H9 (cell line): ENCODE measurements at regions not wholly inside any gene's neighbourhood (a gene's known extent, or its start where the extent isn't known, plus 50 kb on each side); places are given as distances from the start of the nearest gene placed in this dataset.
A peak's percentile ranks its signal among the peaks of the same experiment; 100 is the strongest.

Experiments used
- DNase-seq: peaks from one replicate; pipeline ENCODE4 v3.0.0-alpha.2; 2017
- H2AFZ ChIP-seq: one replicate; pipeline ENCODE4 v1.6.1; 2013; ENCODE audit warnings: mild to moderate bottlenecking, low read length, control low read depth, moderate library complexity
- H2AK5ac ChIP-seq: 2 replicates; pipeline ENCODE4 v1.6.1; 2013; ENCODE audit warnings: low read length, control low read depth, mixed read lengths; ENCODE audit not compliant: insufficient read length
- H2BK120ac ChIP-seq: one replicate; pipeline ENCODE4 v1.6.1; 2013; ENCODE audit warnings: low read depth, mild to moderate bottlenecking, low read length, control low read depth, inconsistent platforms; ENCODE audit not compliant: poor library complexity, severe bottlenecking
- H2BK12ac ChIP-seq: 2 replicates; pipeline ENCODE4 v1.6.1; 2013; ENCODE audit warnings: low read length, control low read depth, mixed read lengths, low read depth; ENCODE audit not compliant: insufficient read length
- H2BK15ac ChIP-seq: 2 replicates; pipeline ENCODE4 v1.6.1; 2013; ENCODE audit warnings: low read depth, low read length, control low read depth
- H2BK20ac ChIP-seq: one replicate; pipeline ENCODE4 v1.6.1; 2013; ENCODE audit warnings: low read depth, mild to moderate bottlenecking, low read length, control low read depth, inconsistent platforms; ENCODE audit not compliant: poor library complexity, severe bottlenecking
- H2BK5ac ChIP-seq: 2 replicates; pipeline ENCODE4 v1.6.1; 2013; ENCODE audit warnings: low read length, control low read depth, mixed read lengths; ENCODE audit not compliant: insufficient read length
- H3K14ac ChIP-seq: 2 replicates; pipeline ENCODE4 v1.6.1; 2013; ENCODE audit warnings: low read length, control low read depth; ENCODE audit not compliant: insufficient read depth
- H3K18ac ChIP-seq: 2 replicates; pipeline ENCODE4 v1.6.1; 2013; ENCODE audit warnings: low read depth, mild to moderate bottlenecking, mixed read lengths, low read length, control low read depth; ENCODE audit not compliant: insufficient read length
- H3K23ac ChIP-seq: 2 replicates; pipeline ENCODE4 v1.6.1; 2013; ENCODE audit warnings: low read length, control low read depth, mixed read lengths, low read depth; ENCODE audit not compliant: insufficient read length
- H3K23me2 ChIP-seq: 2 replicates; pipeline ENCODE4 v1.6.1; 2013; ENCODE audit warnings: low read depth, mild to moderate bottlenecking, mixed read lengths, low read length, control low read depth; ENCODE audit not compliant: insufficient read length, poor library complexity, severe bottlenecking
- H3K27ac ChIP-seq: 2 replicates; pipeline ENCODE4 v1.5.1; 2013; ENCODE audit warnings: low read length, control low read depth, mixed read lengths, low read depth; ENCODE audit not compliant: insufficient read length
- H3K27me3 ChIP-seq: 2 replicates; pipeline ENCODE4 v1.6.1; 2013; ENCODE audit warnings: low read length, control low read depth, inconsistent platforms; ENCODE audit not compliant: insufficient read depth
- H3K4ac ChIP-seq: 2 replicates; pipeline ENCODE4 v1.6.1; 2013; ENCODE audit warnings: low read depth, mild to moderate bottlenecking, control low read depth, inconsistent platforms, low read length, moderate library complexity
- H3K4me1 ChIP-seq: 2 replicates; pipeline ENCODE4 v1.6.1; 2013; ENCODE audit warnings: low read length, control low read depth, inconsistent platforms; ENCODE audit not compliant: insufficient read depth
- H3K4me2 ChIP-seq: 2 replicates; pipeline ENCODE4 v1.6.1; 2013; ENCODE audit warnings: low read length, control low read depth, mixed read lengths; ENCODE audit not compliant: insufficient read length, insufficient read depth
- H3K56ac ChIP-seq: 2 replicates; pipeline ENCODE4 v1.6.1; 2013; ENCODE audit warnings: low read depth, mild to moderate bottlenecking, mixed read lengths, low read length, control low read depth; ENCODE audit not compliant: insufficient read length
- H3K79me1 ChIP-seq: 2 replicates; pipeline ENCODE4 v1.6.1; 2013; ENCODE audit warnings: low read depth, mild to moderate bottlenecking, moderate library complexity, low read length, control low read depth, inconsistent platforms; ENCODE audit not compliant: insufficient read depth, poor library complexity, severe bottlenecking
- H3K79me2 ChIP-seq: 2 replicates; pipeline ENCODE4 v1.6.1; 2013; ENCODE audit warnings: low read length, control low read depth, inconsistent platforms; ENCODE audit not compliant: insufficient read depth
- H3K9ac ChIP-seq: 2 replicates; pipeline ENCODE4 v1.6.1; 2013; ENCODE audit warnings: low read length, control low read depth, mixed read lengths; ENCODE audit not compliant: insufficient read length; ENCODE audit errors: extremely low read depth
- H3K9me3 ChIP-seq: one replicate; pipeline ENCODE4 v1.6.1; 2013; ENCODE audit warnings: low read depth, low read length, inconsistent platforms; ENCODE audit not compliant: control insufficient read depth
- H3T11ph ChIP-seq: one replicate; pipeline ENCODE4 v1.6.1; 2013; ENCODE audit warnings: mild to moderate bottlenecking, low read length, control low read depth, inconsistent platforms
- H4K20me1 ChIP-seq: one replicate; pipeline ENCODE4 v1.6.1; 2013; ENCODE audit not compliant: control insufficient read depth, insufficient read length, insufficient read depth
- H4K5ac ChIP-seq: 2 replicates; pipeline ENCODE4 v1.6.1; 2013; ENCODE audit warnings: low read depth, mild to moderate bottlenecking, mixed read lengths, low read length, control low read depth; ENCODE audit not compliant: insufficient read length
- H4K8ac ChIP-seq: replicated peaks from 2 replicates; pipeline ENCODE4 v1.6.1; 2013; ENCODE audit warnings: low read length, control low read depth, mixed read lengths, low read depth; ENCODE audit not compliant: insufficient read length
- H4K91ac ChIP-seq: 2 replicates; pipeline ENCODE4 v1.6.1; 2013; ENCODE audit warnings: low read depth, mild to moderate bottlenecking, moderate library complexity, mixed read lengths, low read length, control low read depth; ENCODE audit not compliant: insufficient read length
- H3K27ac Mint-ChIP-seq, 3 experiments: 2 replicates in 2 of 3; 3 replicates in 1 of 3; pipeline ENCODE4 v1.8.0; 2020 to 2021; ENCODE audit warnings: mixed read lengths in 3 of 3, mild to moderate bottlenecking in 1 of 3, moderate library complexity in 1 of 3
- H3K27me3 Mint-ChIP-seq: 2 replicates; pipeline ENCODE4 v1.8.0; 2021; ENCODE audit warnings: low read depth, mild to moderate bottlenecking, moderate library complexity, mixed read lengths
- H3K36me3 Mint-ChIP-seq, 3 experiments: 2 replicates in 2 of 3; 3 replicates in 1 of 3; pipeline ENCODE4 v1.8.0; 2020 to 2021; ENCODE audit warnings: low read depth in 3 of 3, mixed read lengths in 3 of 3; ENCODE audit not compliant: insufficient read depth in 1 of 3
- H3K4me1 Mint-ChIP-seq, 2 experiments: 2 replicates each; pipeline ENCODE4 v1.8.0; 2020; ENCODE audit warnings: mixed read lengths in 2 of 2
- H3K4me3 Mint-ChIP-seq, 2 experiments: 2 replicates in 1 of 2; 3 replicates in 1 of 2; pipeline ENCODE4 v1.8.0; 2020 to 2021; ENCODE audit warnings: mild to moderate bottlenecking in 2 of 2, mixed read lengths in 2 of 2, moderate library complexity in 1 of 2
- H3K9me3 Mint-ChIP-seq, 2 experiments: 2 replicates in 1 of 2; 3 replicates in 1 of 2; pipeline ENCODE4 v1.8.0; 2020; ENCODE audit warnings: mild to moderate bottlenecking in 2 of 2, mixed read lengths in 2 of 2, moderate library complexity in 1 of 2
- WGBS: extraction: QIAGEN DNeasy Blood & Tissue Kit; methylation state at CpG from one replicate; pipeline ENCODE4 v1.1.7; 2013; ENCODE audit warnings: missing lambda C conversion rate, low lambda C conversion rate, mixed read lengths; ENCODE audit not compliant: insufficient read length; ENCODE audit errors: extremely low coverage; 5-methylcytosine and 5-hydroxymethylcytosine counted together
- TF ChIP-seq, protein P1 (sequence below): fragments of 200-600 bp; sonication (generic); conservative IDR thresholded peaks from 3 replicates; pipeline ENCODE4 v1.8.0; 2021; ENCODE audit warnings: antibody characterized with exemption, mild to moderate bottlenecking

DNA sequence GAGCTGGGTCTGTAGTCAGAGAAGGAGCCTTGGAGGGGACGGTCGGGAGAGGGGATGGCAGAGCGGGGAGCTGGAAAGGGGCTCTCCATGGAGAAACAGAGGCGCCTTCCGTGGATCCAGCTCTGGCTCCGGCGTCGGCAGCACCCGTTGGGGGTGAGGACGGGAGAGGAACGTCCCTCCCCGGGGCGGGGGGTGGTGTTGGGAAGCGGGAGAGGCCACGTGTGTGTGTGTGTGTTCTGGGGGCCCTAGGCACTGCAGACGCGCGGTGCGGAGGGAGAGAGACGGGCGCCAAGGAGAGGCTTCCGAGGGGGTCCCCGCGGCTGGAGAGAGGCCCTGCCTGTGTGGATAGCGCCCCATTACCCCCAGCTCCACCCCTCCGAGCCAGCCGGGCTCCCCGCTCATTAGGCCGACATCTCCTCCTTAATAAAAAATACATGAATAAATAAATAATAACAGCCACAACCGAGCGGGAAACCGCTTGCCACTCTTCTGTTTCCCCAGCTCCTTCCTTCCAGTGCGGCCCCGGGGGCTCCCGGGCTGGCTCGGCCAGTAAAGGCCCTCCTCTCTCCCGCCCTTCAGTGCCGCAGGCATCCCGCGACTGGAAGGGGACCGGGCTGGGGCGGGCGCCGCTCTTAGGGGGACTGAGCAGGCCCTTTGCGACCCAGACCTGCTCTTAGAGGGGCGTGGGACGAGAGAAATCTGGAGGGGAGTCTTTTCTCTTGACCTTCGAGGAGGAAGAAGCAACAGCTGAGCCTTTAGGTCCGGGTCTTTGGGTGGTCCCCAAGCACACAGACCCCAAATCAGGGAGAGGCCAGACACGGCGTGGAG, 71.3 kb upstream of the ARAP3 start:
- Mint-ChIP-seq H3K27me3 (peaks cover 40% of the 10 kb centered on the region), H3K36me3 (no peaks in the 10 kb centered on the region)
- no peaks in the 10 kb centered on the region for H3K23me2 ChIP-seq

More for the DNA sequence above, 71.3 kb upstream of the ARAP3 start:
- no peak overlapping the region for H3K18ac ChIP-seq
- H3K4ac ChIP-seq: no peak overlapping the region
- no peaks in the 10 kb centered on the region for H3K9me3 ChIP-seq
- no peak overlapping the region for H4K5ac ChIP-seq
- H3T11ph ChIP-seq: no peak overlapping the region
- no peak overlapping the region for H3K4me3 Mint-ChIP-seq
- no peaks in the 10 kb centered on the region for H3K79me1 ChIP-seq
- no peaks in the 10 kb centered on the region for H4K20me1 ChIP-seq
- DNase-seq: no peak
- H3K4me2 ChIP-seq: peak overlapping the region; percentile 50
- no peaks in the 10 kb centered on the region for H3K79me2 ChIP-seq
- no peaks in the 10 kb centered on the region for H3K9me3 Mint-ChIP-seq
- no peak overlapping the region for H3K23ac ChIP-seq
- H4K8ac ChIP-seq: no peak overlapping the region
- H2AFZ ChIP-seq: no peak overlapping the region
- no peak overlapping the region for H3K56ac ChIP-seq
- H2AK5ac ChIP-seq: no peak overlapping the region
- H2BK120ac ChIP-seq: no peak overlapping the region
- H2BK20ac ChIP-seq: no peak overlapping the region
- H2BK15ac ChIP-seq: no peak overlapping the region
- no peak overlapping the region for H3K14ac ChIP-seq
- H2BK12ac ChIP-seq: no peak overlapping the region
- peaks cover 8% of the 10 kb centered on the region; the same call in 1 of the 2 replicates for H3K27me3 ChIP-seq
- no peak overlapping the region for H4K91ac ChIP-seq
- WGBS: no CpG with 5 or more reads among the region's 51 CpGs
- H3K4me1 ChIP-seq: peaks cover 3% of the 10 kb centered on the region; the same call in 1 of the 2 replicates
- no peak overlapping the region for H3K9ac ChIP-seq
- no peak overlapping the region for H2BK5ac ChIP-seq
- H3K4me1 Mint-ChIP-seq: peaks cover 24 to 37% of the 10 kb centered on the region in 2 experiments
- H3K27ac ChIP-seq: no peak overlapping the region
- no peak overlapping the region for H3K27ac Mint-ChIP-seq
- TF ChIP-seq, protein P1, sequence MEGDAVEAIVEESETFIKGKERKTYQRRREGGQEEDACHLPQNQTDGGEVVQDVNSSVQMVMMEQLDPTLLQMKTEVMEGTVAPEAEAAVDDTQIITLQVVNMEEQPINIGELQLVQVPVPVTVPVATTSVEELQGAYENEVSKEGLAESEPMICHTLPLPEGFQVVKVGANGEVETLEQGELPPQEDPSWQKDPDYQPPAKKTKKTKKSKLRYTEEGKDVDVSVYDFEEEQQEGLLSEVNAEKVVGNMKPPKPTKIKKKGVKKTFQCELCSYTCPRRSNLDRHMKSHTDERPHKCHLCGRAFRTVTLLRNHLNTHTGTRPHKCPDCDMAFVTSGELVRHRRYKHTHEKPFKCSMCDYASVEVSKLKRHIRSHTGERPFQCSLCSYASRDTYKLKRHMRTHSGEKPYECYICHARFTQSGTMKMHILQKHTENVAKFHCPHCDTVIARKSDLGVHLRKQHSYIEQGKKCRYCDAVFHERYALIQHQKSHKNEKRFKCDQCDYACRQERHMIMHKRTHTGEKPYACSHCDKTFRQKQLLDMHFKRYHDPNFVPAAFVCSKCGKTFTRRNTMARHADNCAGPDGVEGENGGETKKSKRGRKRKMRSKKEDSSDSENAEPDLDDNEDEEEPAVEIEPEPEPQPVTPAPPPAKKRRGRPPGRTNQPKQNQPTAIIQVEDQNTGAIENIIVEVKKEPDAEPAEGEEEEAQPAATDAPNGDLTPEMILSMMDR: no peak
